Lower leg skin (tissue), 4 donors: ENCODE measurements at regions not wholly inside any gene's neighbourhood (a gene's known extent, or its start where the extent isn't known, plus 50 kb on each side); places are given as distances from the start of the nearest gene placed in this dataset.

Experiments
- DNase-seq, 2 donors: peaks; one replicate each; pipeline ENCODE4 v3.0.0-alpha.2; 2019; ENCODE audit warnings: low spot score in 2 of 2
- H3K4me3 ChIP-seq: fragments of 200-600 bp; sonication (generic); 2 replicates; pipeline ENCODE4 v1.5.1; 2017; ENCODE audit warnings: mild to moderate bottlenecking, low read depth; ENCODE audit not compliant: poor library complexity, severe bottlenecking
- POLR2A ChIP-seq, 2 donors: fragments of 450-650 bp; IDR thresholded peaks; one replicate each; pipeline ENCODE4 v1.6.1; 2016 to 2017; ENCODE audit warnings: antibody characterized with exemption in 2 of 2, mild to moderate bottlenecking in 1 of 2, moderate library complexity in 1 of 2
- WGBS, 2 donors: methylation state at CpG; one replicate each; pipeline ENCODE4 v1.1.5; 2018; 5-methylcytosine and 5-hydroxymethylcytosine counted together
- intact Hi-C: fragments of 100-400 bp; cut with DNase I; formaldehyde crosslinking; loops from one replicate; pipeline ENCODE4 v1.15.0; 2023; ENCODE audit warnings: low total_unique reads
- TF ChIP-seq, protein P1 (sequence below), 3 donors: fragments of 450-650 bp; IDR thresholded peaks; one replicate each; pipeline ENCODE4 v1.5.1; 2016; ENCODE audit warnings: antibody characterized with exemption in 3 of 3, mild to moderate bottlenecking in 3 of 3, moderate library complexity in 2 of 3

GRCh38 chr2:161005170-161005569 lies 155.1 kb upstream of the TANK start:
- H3K4me3 ChIP-seq, result no peak overlapping the region
- no peak for TF ChIP-seq POLR2A (IDR thresholded peaks at IDR 0.05)
- TF ChIP-seq, protein P1, sequence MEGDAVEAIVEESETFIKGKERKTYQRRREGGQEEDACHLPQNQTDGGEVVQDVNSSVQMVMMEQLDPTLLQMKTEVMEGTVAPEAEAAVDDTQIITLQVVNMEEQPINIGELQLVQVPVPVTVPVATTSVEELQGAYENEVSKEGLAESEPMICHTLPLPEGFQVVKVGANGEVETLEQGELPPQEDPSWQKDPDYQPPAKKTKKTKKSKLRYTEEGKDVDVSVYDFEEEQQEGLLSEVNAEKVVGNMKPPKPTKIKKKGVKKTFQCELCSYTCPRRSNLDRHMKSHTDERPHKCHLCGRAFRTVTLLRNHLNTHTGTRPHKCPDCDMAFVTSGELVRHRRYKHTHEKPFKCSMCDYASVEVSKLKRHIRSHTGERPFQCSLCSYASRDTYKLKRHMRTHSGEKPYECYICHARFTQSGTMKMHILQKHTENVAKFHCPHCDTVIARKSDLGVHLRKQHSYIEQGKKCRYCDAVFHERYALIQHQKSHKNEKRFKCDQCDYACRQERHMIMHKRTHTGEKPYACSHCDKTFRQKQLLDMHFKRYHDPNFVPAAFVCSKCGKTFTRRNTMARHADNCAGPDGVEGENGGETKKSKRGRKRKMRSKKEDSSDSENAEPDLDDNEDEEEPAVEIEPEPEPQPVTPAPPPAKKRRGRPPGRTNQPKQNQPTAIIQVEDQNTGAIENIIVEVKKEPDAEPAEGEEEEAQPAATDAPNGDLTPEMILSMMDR (IDR thresholded peaks at IDR 0.05), result no peak
- intact Hi-C loops, result loop anchor here (5.0 kb wide), 1 partner anchor 1428 kb away; no protein-coding TSS in a partner anchor
- WGBS, 2 donors, result 0% methylated on average over 1 of the region's 1 CpG
- DNase-seq, result no peak

- TF ChIP-seq, protein P1 (IDR thresholded peaks at IDR 0.05), result no peak
- TF ChIP-seq POLR2A (IDR thresholded peaks at IDR 0.05), result no peak
- whole genome bisulfite sequencing, 2 donors, result 85 to 89% methylated on average over 3 of the region's 3 CpGs
- intact Hi-C loops, result loop anchor here (5.0 kb wide), 1 partner anchor 1431 kb away; no protein-coding TSS in a partner anchor
- H3K4me3 ChIP-seq, result no peak overlapping the region
- DNase-seq, result no peak
These were observed 151.9 kb upstream of the TANK start for GRCh38 chr2:161008311-161008710.

DNA sequence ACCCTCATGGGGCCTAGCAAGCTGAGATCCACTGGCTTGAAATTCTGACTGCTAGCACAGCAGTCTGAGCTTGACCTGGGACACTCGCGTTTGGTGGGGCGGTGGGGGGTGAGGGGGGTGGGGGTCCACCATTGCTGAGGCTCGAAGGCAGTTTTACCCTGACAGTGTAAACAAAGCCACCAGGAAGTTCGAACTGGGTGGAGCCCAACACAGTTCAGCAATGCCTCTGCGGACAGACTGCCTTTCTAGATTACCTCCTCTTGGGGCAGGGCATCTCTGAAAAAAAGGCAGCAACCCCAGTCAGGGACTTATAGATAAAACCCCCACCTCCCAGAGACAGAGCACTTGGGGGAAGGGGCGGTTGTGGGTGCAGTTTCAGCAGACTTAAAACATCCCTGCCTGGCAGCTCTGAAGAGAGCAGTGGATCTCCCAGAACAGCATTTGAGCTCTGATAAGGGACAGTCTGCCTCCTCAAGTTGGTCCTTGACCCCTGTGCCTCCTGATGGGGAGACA lies 149.7 kb upstream of the TANK start:
- 63 to 83% methylated on average over 4 to 7 of the region's 7 CpGs for WGBS, 2 donors
- DNase-seq, result no peak
- H3K4me3 ChIP-seq, result no peak overlapping the region
- no peak for TF ChIP-seq POLR2A (IDR thresholded peaks at IDR 0.05)
- TF ChIP-seq, protein P1 (IDR thresholded peaks at IDR 0.05), result no peak
- intact Hi-C loops, result no loop called here

DNA sequence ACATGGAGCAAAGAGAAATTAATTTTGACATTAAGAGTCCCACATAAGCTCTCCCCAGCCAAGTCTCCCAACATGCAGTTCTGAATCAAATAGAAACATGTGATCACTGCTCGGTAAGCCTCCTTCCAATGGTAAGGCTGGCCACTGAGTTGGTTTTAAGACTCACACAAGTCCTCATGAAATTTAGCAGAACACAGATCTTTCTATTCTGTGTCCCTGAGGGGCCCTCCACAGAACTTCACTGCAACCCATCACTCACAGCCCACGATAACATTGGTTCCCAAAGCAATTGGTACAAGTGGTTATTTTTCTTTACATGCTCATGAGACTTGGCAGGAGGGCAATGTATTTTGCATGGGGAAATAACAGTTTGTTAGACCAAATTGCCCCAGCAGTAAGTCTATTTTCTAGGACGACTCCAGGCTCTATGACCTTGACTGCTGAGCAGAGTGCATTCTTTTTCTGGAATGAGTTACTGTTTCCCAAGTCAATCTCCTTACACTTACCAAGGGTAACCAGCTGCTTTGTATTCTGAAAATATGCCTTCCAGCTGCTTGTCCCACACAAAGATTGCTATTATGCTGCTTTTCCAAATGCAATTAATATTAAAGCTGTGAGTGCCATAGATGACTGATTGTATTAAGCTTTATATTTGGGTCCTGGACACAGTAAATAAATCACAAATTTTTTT lies 142.3 kb upstream of the TANK start:
- H3K4me3 ChIP-seq, result no peak overlapping the region
- TF ChIP-seq, protein P1 (IDR thresholded peaks at IDR 0.05), result no peak
- no peak for TF ChIP-seq POLR2A (IDR thresholded peaks at IDR 0.05)
- WGBS, 2 donors, result 50 to 54% methylated on average over 3 of the region's 3 CpGs
- no peak for DNase-seq
- intact Hi-C loops, result no loop called here

- H3K4me3 ChIP-seq, result no peak overlapping the region
- no peak for TF ChIP-seq POLR2A (IDR thresholded peaks at IDR 0.05)
- TF ChIP-seq, protein P1 (IDR thresholded peaks at IDR 0.05), result no peak
- DNase-seq, result no peak
- WGBS, 2 donors, result 75 to 81% methylated on average over 5 of the region's 5 CpGs
- intact Hi-C loops, result no loop called here
These were observed 140.9 kb upstream of the TANK start for GRCh38 chr2:161019311-161019710.
